DMS79 treated with DMSO at 0.1 percent for 48 hours (cell line): ENCODE measurements at regions not wholly inside any gene's neighbourhood (a gene's known extent, or its start where the extent isn't known, plus 50 kb on each side); places are given as distances from the start of the nearest gene placed in this dataset.
A peak's percentile ranks its signal among the peaks of the same experiment; 100 is the strongest.

Experiments used
- DNase-seq: peaks from one replicate; lab custom pipeline; 2025; lab: John Stamatoyannopoulos, UW

GRCh38 chr5:14017904-14018303, 73.4 kb upstream of the DNAH5 start:
- no peak for DNase-seq

GRCh38 chr5:14016549-14016948, 72.1 kb upstream of the DNAH5 start:
- no peak for DNase-seq

- peak; percentile 78 for DNase-seq
Measured at GRCh38 chr5:14011089-14012020, 66.9 kb upstream of the DNAH5 start.

GRCh38 chr5:14009575-14009974, 65.1 kb upstream of the DNAH5 start:
- DNase-seq = peak; percentile 28

- peak; percentile 37 for DNase-seq
Measured at GRCh38 chr5:14008819-14009311, 64.4 kb upstream of the DNAH5 start.

- no peak for DNase-seq
Measured at GRCh38 chr5:14006823-14007520, 62.5 kb upstream of the DNAH5 start.

GRCh38 chr5:14004598-14005394, 60.3 kb upstream of the DNAH5 start:
- peak; percentile 66 for DNase-seq

- DNase-seq = no peak
Measured at GRCh38 chr5:14003936-14004335, 59.4 kb upstream of the DNAH5 start.

GRCh38 chr5:14003513-14003912, 59.0 kb upstream of the DNAH5 start:
- no peak for DNase-seq

- no peak for DNase-seq
Measured at GRCh38 chr5:13998254-13998653, 53.8 kb upstream of the DNAH5 start.

GRCh38 chr5:13997514-13997913, 53.0 kb upstream of the DNAH5 start:
- DNase-seq = no peak

GRCh38 chr5:13994621-13995253, 50.2 kb upstream of the DNAH5 start:
- peak; percentile 80 for DNase-seq
